ENCODE measurements at regions not wholly inside any gene's neighbourhood (a gene's known extent, or its start where the extent isn't known, plus 50 kb on each side); places are given as distances from the start of the nearest gene placed in this dataset.

DNA sequence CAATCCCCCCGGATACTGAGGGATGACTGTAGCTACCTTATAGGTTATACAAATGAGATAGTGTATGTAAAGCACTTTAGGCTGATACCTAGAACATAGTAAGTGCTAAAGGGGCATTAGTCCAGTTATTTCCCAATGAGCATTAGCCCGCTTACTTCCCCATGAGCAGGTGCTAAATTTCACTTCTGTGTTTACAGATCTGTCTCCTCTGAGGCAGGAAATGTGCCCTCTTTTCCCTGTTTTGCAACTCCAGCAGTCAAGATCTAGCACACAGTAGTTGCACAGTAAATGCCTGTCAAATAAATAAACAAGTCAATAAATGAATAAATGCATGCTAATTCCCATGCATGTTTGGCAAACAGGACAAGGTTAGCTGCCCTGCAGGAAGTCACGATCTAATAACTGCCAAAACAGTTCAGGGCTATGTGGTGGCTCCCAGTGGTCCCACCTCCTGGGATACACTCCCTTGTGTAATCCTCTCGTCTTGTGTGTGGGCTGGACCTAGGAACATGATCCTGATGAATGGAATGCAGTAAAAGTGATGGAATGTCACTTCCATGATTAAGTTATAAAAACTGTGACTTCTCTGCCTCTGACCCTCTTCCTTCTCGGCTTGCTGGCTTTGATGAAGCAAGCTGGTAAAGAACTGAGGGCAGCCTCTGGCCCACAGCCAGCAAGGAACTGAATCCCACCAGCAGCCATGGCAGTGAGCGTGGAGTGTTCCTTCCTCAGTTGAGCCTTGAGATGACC lies 459.0 kb downstream of the SOX6 start:
- TF ChIP-seq, protein P1, sequence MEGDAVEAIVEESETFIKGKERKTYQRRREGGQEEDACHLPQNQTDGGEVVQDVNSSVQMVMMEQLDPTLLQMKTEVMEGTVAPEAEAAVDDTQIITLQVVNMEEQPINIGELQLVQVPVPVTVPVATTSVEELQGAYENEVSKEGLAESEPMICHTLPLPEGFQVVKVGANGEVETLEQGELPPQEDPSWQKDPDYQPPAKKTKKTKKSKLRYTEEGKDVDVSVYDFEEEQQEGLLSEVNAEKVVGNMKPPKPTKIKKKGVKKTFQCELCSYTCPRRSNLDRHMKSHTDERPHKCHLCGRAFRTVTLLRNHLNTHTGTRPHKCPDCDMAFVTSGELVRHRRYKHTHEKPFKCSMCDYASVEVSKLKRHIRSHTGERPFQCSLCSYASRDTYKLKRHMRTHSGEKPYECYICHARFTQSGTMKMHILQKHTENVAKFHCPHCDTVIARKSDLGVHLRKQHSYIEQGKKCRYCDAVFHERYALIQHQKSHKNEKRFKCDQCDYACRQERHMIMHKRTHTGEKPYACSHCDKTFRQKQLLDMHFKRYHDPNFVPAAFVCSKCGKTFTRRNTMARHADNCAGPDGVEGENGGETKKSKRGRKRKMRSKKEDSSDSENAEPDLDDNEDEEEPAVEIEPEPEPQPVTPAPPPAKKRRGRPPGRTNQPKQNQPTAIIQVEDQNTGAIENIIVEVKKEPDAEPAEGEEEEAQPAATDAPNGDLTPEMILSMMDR (conservative IDR thresholded peaks at IDR 0.05; ENCODE audit: low read depth): no peak
- H3K27ac ChIP-seq: no peak overlapping the region
- DNase-seq (ENCODE audit: low spot score): peak; percentile 22
- CTCF ChIA-PET: no interaction called here
- POLR2A ChIA-PET (ENCODE audit: low non-redundant PET): no interaction called here

- DNase-seq (ENCODE audit: low spot score): no peak
- POLR2A ChIA-PET (ENCODE audit: low non-redundant PET): no interaction called here
- TF ChIP-seq, protein P1 (conservative IDR thresholded peaks at IDR 0.05; ENCODE audit: low read depth): no peak
- H3K27ac ChIP-seq: no peak overlapping the region
- CTCF ChIA-PET: interaction anchor here (1.0 kb wide), 1 partner anchor 263 kb away, joined by 3 read pairs; no protein-coding TSS in a partner anchor
Measured at GRCh38 chr11:15901054-15901453, 455.3 kb downstream of the SOX6 start.

- CTCF ChIA-PET: interaction anchor here (1.0 kb wide), 1 partner anchor 262 kb away, joined by 3 read pairs; no protein-coding TSS in a partner anchor
- DNase-seq (ENCODE audit: low spot score): no peak
- POLR2A ChIA-PET (ENCODE audit: low non-redundant PET): no interaction called here
- TF ChIP-seq, protein P1 (conservative IDR thresholded peaks at IDR 0.05; ENCODE audit: low read depth): no peak
- no peak overlapping the region for H3K27ac ChIP-seq
Measured at GRCh38 chr11:15901790-15902189, 454.6 kb downstream of the SOX6 start.

GRCh38 chr11:15903246-15903645 lies 453.1 kb downstream of the SOX6 start:
- POLR2A ChIA-PET (ENCODE audit: low non-redundant PET): no interaction called here
- TF ChIP-seq, protein P1 (conservative IDR thresholded peaks at IDR 0.05; ENCODE audit: low read depth): no peak
- DNase-seq (ENCODE audit: low spot score): peak; percentile 63
- no peak overlapping the region for H3K27ac ChIP-seq
- CTCF ChIA-PET: no interaction called here

DNA sequence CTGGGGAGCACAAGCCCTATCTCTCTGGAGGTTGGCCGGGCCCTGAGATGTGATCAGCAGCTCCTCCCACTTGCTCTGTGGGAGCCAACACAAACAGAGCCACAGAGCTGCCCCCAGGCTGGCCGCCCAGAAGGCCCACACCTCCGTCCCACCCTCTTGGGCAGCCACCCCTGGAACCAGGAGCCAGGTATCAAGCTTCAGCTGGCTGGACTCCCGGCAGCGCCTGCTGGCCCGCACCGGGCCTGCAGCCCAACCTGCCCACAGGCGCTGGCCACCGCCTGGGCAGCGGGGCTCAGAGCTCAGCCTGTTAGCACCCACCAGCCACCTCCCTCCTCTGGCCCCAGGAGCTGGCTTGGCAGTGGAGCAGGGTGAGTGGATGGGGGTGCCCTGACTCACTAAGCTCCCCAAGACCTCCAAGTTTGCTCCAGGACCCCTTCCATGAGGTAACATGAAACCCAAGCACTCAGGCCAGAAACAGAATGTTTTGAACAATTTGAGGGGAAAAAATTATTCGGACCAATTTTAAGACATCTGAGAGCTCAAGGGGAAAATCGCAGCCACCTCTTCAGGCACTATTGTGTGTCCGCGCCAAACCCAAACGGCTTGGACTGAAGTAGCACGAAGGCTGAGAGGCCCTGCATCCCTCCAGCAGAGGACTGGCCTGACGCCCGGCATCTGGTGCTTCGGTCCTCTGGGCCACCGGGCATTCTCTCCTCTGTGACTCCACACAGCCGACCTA lies 450.8 kb downstream of the SOX6 start:
- TF ChIP-seq, protein P1 (conservative IDR thresholded peaks at IDR 0.05; ENCODE audit: low read depth): no peak
- no peak for DNase-seq (ENCODE audit: low spot score)
- ChIA-PET POLR2A (ENCODE audit: low non-redundant PET) (no interaction called here), CTCF (interaction anchor here (0.7 to 0.8 kb wide), 2 partner anchors 26 to 195 kb away, joined by 3 read pairs; no protein-coding TSS in a partner anchor)
- H3K27ac ChIP-seq: no peak overlapping the region

DNA sequence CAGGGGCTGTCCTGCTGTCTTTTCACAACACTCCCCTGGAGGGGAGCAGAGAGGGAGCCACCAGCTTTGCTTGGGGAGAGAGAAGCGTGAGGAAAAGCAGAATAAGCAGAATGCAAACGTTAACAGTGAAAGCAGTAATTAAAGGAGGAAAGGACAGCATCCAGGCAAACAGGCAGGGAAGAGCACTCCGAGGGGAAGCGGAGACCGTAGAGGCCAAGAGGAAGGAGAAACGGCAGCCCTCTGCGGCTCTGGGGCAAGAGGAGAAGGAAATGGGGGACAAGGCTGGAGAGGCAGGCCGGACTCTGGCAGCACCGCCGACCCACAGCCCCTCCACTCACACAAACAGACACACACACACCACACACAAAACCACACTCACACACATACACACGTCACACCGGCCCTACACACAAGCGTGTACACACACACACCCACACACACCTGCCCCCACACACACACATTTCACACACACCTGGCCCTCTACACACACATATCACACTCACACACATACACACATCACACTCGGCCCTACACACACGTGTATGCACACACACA lies 449.8 kb downstream of the SOX6 start:
- no peak for DNase-seq (ENCODE audit: low spot score)
- TF ChIP-seq, protein P1 (conservative IDR thresholded peaks at IDR 0.05; ENCODE audit: low read depth): no peak

More for the DNA sequence above, 449.8 kb downstream of the SOX6 start:
- no peak overlapping the region for H3K27ac ChIP-seq
- ChIA-PET POLR2A (ENCODE audit: low non-redundant PET) (no interaction called here), CTCF (interaction anchor here (0.7 to 0.8 kb wide), 2 partner anchors 27 to 194 kb away, joined by 3 read pairs; no protein-coding TSS in a partner anchor)

All from RWPE1 (cell line).